WTC11 (cell line): ENCODE measurements at regions not wholly inside any gene's neighbourhood (a gene's known extent, or its start where the extent isn't known, plus 50 kb on each side); places are given as distances from the start of the nearest gene placed in this dataset.

ENCODE experiments used
- ATAC-seq: fragments of 200-7000 bp; cut with Tn5 transposase; 2 replicates; pipeline ENCODE4 v1.10.0; 2021; ENCODE audit warnings: mild to moderate bottlenecking, moderate library complexity
- CTCF ChIA-PET: fragments of 300-600 bp; sonication (Branson Sonifier 250); formaldehyde crosslinking; loops from one replicate; lab custom pipeline; 2021; ENCODE audit warnings: antibody characterized with exemption; lab: Charles Lee
- POLR2A ChIA-PET: fragments of 350-600 bp; sonication (Branson Sonifier 250); formaldehyde crosslinking; loops from one replicate; lab custom pipeline; 2021; ENCODE audit warnings: antibody characterized with exemption; lab: Charles Lee
- DNase-seq: peaks from one replicate; pipeline ENCODE4 v3.0.0; 2021; ENCODE audit warnings: low spot score
- H3K27ac Mint-ChIP-seq: 2 replicates; pipeline ENCODE4 v1.8.0; 2021; ENCODE audit warnings: mixed read lengths
- H3K27me3 Mint-ChIP-seq: 2 replicates; pipeline ENCODE4 v1.8.0; 2021; ENCODE audit warnings: low read depth, mild to moderate bottlenecking, moderate library complexity, mixed read lengths
- H3K36me3 Mint-ChIP-seq: 2 replicates; pipeline ENCODE4 v1.8.0; 2021; ENCODE audit warnings: mixed read lengths
- H3K4me1 Mint-ChIP-seq: 2 replicates; pipeline ENCODE4 v1.8.0; 2022; ENCODE audit warnings: mixed read lengths
- H3K4me3 Mint-ChIP-seq: 2 replicates; pipeline ENCODE4 v1.8.0; 2021; ENCODE audit warnings: mild to moderate bottlenecking, moderate library complexity, mixed read lengths
- H3K9me3 Mint-ChIP-seq: 2 replicates; pipeline ENCODE4 v1.8.0; 2021; ENCODE audit warnings: mixed read lengths
- ESRRA ChIP-seq: sonication (generic); formaldehyde crosslinking; IDR thresholded peaks from 2 replicates; pipeline ENCODE4 v1.8.1; 2022; ENCODE audit warnings: mild to moderate bottlenecking, missing genetic modification reagents, borderline replicate concordance
- HMGA2 ChIP-seq: fragments of 250-450 bp; sonication (Bioruptor Pico); IDR thresholded peaks from 2 replicates; pipeline ENCODE4 v1.4.0; 2021; ENCODE audit warnings: mild to moderate bottlenecking, moderate library complexity
- JAZF1 ChIP-seq: fragments of 250-450 bp; sonication (Bioruptor Pico); IDR thresholded peaks from 2 replicates; pipeline ENCODE4 v1.9.0; 2021; ENCODE audit warnings: moderate library complexity, mild to moderate bottlenecking, inconsistent platforms
- NFATC4 ChIP-seq: fragments of 250-450 bp; sonication (Bioruptor Pico); IDR thresholded peaks from 2 replicates; pipeline ENCODE4 v1.9.0; 2021; ENCODE audit warnings: mild to moderate bottlenecking
- NR1H2 ChIP-seq: sonication (generic); formaldehyde crosslinking; IDR thresholded peaks from 2 replicates; pipeline ENCODE4 v1.9.0; 2021; ENCODE audit warnings: mild to moderate bottlenecking, moderate library complexity, missing genetic modification reagents
- NR2C2 ChIP-seq: sonication (generic); formaldehyde crosslinking; IDR thresholded peaks from 2 replicates; pipeline ENCODE4 v1.8.0; 2022; ENCODE audit warnings: mild to moderate bottlenecking, missing genetic modification reagents
- OVOL2 ChIP-seq: fragments of 250-450 bp; sonication (Bioruptor Pico); IDR thresholded peaks from 2 replicates; pipeline ENCODE4 v1.9.0; 2021; ENCODE audit warnings: mild to moderate bottlenecking, borderline replicate concordance
- PRDM15 ChIP-seq: sonication (generic); formaldehyde crosslinking; IDR thresholded peaks from 2 replicates; pipeline ENCODE4 v1.8.0; 2022; ENCODE audit warnings: missing genetic modification reagents
- SOX15 ChIP-seq: fragments of 250-450 bp; sonication (Bioruptor Pico); IDR thresholded peaks from 2 replicates; pipeline ENCODE4 v1.9.0; 2021; ENCODE audit warnings: mild to moderate bottlenecking
- TCF7 ChIP-seq: sonication (generic); formaldehyde crosslinking; IDR thresholded peaks from 2 replicates; pipeline ENCODE4 v1.8.0; 2022; ENCODE audit warnings: mild to moderate bottlenecking, low read depth, missing genetic modification reagents, moderate library complexity
- ZNF232 ChIP-seq: sonication (generic); formaldehyde crosslinking; IDR thresholded peaks from 2 replicates; pipeline ENCODE4 v1.8.0; 2022; ENCODE audit warnings: mild to moderate bottlenecking, missing genetic modification reagents
- ZNF416 ChIP-seq: fragments of 250-450 bp; sonication (Bioruptor Pico); IDR thresholded peaks from 2 replicates; pipeline ENCODE4 v1.9.0; 2021; ENCODE audit warnings: mild to moderate bottlenecking, inconsistent platforms
- ZNF425 ChIP-seq: fragments of 250-450 bp; sonication (Bioruptor Pico); conservative IDR thresholded peaks from 2 replicates; pipeline ENCODE4 v1.9.0; 2021; ENCODE audit warnings: mild to moderate bottlenecking
- ZNF671 ChIP-seq: fragments of 250-450 bp; sonication (Bioruptor Pico); IDR thresholded peaks from 2 replicates; pipeline ENCODE4 v1.8.0; 2021; ENCODE audit warnings: mild to moderate bottlenecking
- TF ChIP-seq, protein P1 (sequence below): sonication (generic); formaldehyde crosslinking; IDR thresholded peaks from 2 replicates; pipeline ENCODE4 v1.8.0; 2023; ENCODE audit warnings: missing genetic modification reagents, mild to moderate bottlenecking, borderline replicate concordance
- TF ChIP-seq, protein P2 (sequence below): fragments of 250-450 bp; sonication (Bioruptor Pico); IDR thresholded peaks from 2 replicates; pipeline ENCODE4 v1.9.0; 2021; ENCODE audit warnings: mild to moderate bottlenecking, borderline replicate concordance

DNA sequence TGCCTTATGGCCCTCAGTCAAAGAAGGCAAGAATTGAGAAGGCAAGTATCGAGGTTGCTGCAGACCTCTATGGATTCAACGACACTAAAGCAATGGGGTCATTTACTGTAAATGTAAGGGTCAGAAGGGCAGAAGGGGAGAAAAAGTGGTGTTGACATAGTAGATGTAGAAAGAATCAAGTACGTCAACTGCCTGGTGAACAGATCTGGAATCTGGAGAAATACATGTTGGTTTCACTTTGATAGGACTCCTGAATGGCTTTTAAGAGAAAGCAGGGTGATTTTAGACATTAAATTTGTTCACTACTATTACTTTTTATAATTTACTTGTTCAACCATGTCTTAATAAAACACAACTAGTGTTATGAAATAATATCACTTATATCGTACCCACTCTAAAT, 81.3 kb upstream of the FSTL5 start:
- Mint-ChIP-seq H3K9me3 (peaks cover 7% of the 10 kb centered on the region; the same call in 1 of the 2 replicates), H3K36me3 (no peaks in the 10 kb centered on the region), H3K4me3 (no peak overlapping the region), H3K27ac (no peak overlapping the region), H3K27me3 (no peaks in the 10 kb centered on the region), H3K4me1 (no peaks in the 10 kb centered on the region)
- ChIA-PET POLR2A (no interaction called here), CTCF (no interaction called here)
- no peak for ATAC-seq
- DNase-seq, result no peak
- TF ChIP-seq OVOL2 (CRISPR knock-in tag), result no peak
- no peak for TF ChIP-seq SOX15 (CRISPR knock-in tag)
- no peak for TF ChIP-seq ZNF416
- no peak for TF ChIP-seq ZNF425
- TF ChIP-seq ESRRA (CRISPR knock-in tag), result no peak
- TF ChIP-seq ZNF232 (CRISPR knock-in tag), result no peak

- no peak overlapping the region for H3K27ac Mint-ChIP-seq
- H3K4me1 Mint-ChIP-seq, result no peaks in the 10 kb centered on the region
- no peaks in the 10 kb centered on the region for H3K27me3 Mint-ChIP-seq
- ChIA-PET POLR2A (no interaction called here), CTCF (no interaction called here)
- no peak for TF ChIP-seq ZNF416
- no peak for TF ChIP-seq NFATC4 (CRISPR knock-in tag)
- no peaks in the 10 kb centered on the region for H3K36me3 Mint-ChIP-seq
- H3K9me3 Mint-ChIP-seq, result peaks cover 7% of the 10 kb centered on the region; the same call in 1 of the 2 replicates
- no peak overlapping the region for H3K4me3 Mint-ChIP-seq
- ATAC-seq (no peak), DNase-seq (no peak)
Observed at GRCh38 chr4:162241857-162242256, 78.1 kb upstream of the FSTL5 start.

- TF ChIP-seq NR1H2 (CRISPR knock-in tag) (no peak), PRDM15 (CRISPR knock-in tag) (no peak), ZNF671 (CRISPR knock-in tag) (no peak), NR2C2 (CRISPR knock-in tag) (no peak), HMGA2 (no peak), TCF7 (CRISPR knock-in tag) (no peak), JAZF1 (CRISPR knock-in tag) (no peak)
- TF ChIP-seq, protein P1, sequence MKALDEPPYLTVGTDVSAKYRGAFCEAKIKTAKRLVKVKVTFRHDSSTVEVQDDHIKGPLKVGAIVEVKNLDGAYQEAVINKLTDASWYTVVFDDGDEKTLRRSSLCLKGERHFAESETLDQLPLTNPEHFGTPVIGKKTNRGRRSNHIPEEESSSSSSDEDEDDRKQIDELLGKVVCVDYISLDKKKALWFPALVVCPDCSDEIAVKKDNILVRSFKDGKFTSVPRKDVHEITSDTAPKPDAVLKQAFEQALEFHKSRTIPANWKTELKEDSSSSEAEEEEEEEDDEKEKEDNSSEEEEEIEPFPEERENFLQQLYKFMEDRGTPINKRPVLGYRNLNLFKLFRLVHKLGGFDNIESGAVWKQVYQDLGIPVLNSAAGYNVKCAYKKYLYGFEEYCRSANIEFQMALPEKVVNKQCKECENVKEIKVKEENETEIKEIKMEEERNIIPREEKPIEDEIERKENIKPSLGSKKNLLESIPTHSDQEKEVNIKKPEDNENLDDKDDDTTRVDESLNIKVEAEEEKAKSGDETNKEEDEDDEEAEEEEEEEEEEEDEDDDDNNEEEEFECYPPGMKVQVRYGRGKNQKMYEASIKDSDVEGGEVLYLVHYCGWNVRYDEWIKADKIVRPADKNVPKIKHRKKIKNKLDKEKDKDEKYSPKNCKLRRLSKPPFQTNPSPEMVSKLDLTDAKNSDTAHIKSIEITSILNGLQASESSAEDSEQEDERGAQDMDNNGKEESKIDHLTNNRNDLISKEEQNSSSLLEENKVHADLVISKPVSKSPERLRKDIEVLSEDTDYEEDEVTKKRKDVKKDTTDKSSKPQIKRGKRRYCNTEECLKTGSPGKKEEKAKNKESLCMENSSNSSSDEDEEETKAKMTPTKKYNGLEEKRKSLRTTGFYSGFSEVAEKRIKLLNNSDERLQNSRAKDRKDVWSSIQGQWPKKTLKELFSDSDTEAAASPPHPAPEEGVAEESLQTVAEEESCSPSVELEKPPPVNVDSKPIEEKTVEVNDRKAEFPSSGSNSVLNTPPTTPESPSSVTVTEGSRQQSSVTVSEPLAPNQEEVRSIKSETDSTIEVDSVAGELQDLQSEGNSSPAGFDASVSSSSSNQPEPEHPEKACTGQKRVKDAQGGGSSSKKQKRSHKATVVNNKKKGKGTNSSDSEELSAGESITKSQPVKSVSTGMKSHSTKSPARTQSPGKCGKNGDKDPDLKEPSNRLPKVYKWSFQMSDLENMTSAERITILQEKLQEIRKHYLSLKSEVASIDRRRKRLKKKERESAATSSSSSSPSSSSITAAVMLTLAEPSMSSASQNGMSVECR (CRISPR knock-in tag), result no peak
- TF ChIP-seq, protein P2, sequence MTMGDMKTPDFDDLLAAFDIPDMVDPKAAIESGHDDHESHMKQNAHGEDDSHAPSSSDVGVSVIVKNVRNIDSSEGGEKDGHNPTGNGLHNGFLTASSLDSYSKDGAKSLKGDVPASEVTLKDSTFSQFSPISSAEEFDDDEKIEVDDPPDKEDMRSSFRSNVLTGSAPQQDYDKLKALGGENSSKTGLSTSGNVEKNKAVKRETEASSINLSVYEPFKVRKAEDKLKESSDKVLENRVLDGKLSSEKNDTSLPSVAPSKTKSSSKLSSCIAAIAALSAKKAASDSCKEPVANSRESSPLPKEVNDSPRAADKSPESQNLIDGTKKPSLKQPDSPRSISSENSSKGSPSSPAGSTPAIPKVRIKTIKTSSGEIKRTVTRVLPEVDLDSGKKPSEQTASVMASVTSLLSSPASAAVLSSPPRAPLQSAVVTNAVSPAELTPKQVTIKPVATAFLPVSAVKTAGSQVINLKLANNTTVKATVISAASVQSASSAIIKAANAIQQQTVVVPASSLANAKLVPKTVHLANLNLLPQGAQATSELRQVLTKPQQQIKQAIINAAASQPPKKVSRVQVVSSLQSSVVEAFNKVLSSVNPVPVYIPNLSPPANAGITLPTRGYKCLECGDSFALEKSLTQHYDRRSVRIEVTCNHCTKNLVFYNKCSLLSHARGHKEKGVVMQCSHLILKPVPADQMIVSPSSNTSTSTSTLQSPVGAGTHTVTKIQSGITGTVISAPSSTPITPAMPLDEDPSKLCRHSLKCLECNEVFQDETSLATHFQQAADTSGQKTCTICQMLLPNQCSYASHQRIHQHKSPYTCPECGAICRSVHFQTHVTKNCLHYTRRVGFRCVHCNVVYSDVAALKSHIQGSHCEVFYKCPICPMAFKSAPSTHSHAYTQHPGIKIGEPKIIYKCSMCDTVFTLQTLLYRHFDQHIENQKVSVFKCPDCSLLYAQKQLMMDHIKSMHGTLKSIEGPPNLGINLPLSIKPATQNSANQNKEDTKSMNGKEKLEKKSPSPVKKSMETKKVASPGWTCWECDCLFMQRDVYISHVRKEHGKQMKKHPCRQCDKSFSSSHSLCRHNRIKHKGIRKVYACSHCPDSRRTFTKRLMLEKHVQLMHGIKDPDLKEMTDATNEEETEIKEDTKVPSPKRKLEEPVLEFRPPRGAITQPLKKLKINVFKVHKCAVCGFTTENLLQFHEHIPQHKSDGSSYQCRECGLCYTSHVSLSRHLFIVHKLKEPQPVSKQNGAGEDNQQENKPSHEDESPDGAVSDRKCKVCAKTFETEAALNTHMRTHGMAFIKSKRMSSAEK (CRISPR knock-in tag), result no peak
- H3K9me3 Mint-ChIP-seq, result no peaks in the 10 kb centered on the region
- no peaks in the 10 kb centered on the region for H3K4me1 Mint-ChIP-seq
- no peaks in the 10 kb centered on the region for H3K27me3 Mint-ChIP-seq
- ChIA-PET POLR2A (no interaction called here), CTCF (no interaction called here)
- no peak for DNase-seq
- H3K4me3 Mint-ChIP-seq, result no peak overlapping the region
- no peak for ATAC-seq
- H3K36me3 Mint-ChIP-seq, result no peaks in the 10 kb centered on the region
- no peak overlapping the region for H3K27ac Mint-ChIP-seq
Observed at GRCh38 chr4:162239992-162240769, 76.4 kb upstream of the FSTL5 start.
